Rectal smooth muscle tissue (tissue), 1 donor: ENCODE measurements at regions not wholly inside any gene's neighbourhood (a gene's known extent, or its start where the extent isn't known, plus 50 kb on each side); places are given as distances from the start of the nearest gene placed in this dataset.
A peak's percentile ranks its signal among the peaks of the same experiment; 100 is the strongest.

Source experiments
- H3K27ac ChIP-seq: one replicate; pipeline ENCODE4 v1.7.0; 2013; ENCODE audit warnings: low read depth, low read length, inconsistent platforms
- H3K27me3 ChIP-seq: one replicate; pipeline ENCODE4 v1.7.0; 2013; ENCODE audit warnings: low read length; ENCODE audit not compliant: control insufficient read depth, insufficient read depth
- H3K36me3 ChIP-seq: one replicate; pipeline ENCODE4 v1.7.0; 2013; ENCODE audit warnings: low read length; ENCODE audit not compliant: control insufficient read depth, insufficient read depth
- H3K4me1 ChIP-seq: one replicate; pipeline ENCODE4 v1.7.0; 2013; ENCODE audit warnings: low read length; ENCODE audit not compliant: control insufficient read depth, insufficient read depth
- H3K4me3 ChIP-seq: one replicate; pipeline ENCODE4 v1.7.0; 2013; ENCODE audit warnings: low read length
- H3K9ac ChIP-seq: one replicate; pipeline ENCODE4 v1.7.0; 2013; ENCODE audit warnings: low read length

GRCh38 chr6:14635934-14636591 is 518.5 kb downstream of the CD83 start:
- Histone ChIP-seq H3K27me3 (no peaks in the 10 kb centered on the region), H3K4me3 (no peak overlapping the region), H3K27ac (no peak overlapping the region), H3K36me3 (no peaks in the 10 kb centered on the region), H3K9ac (no peak overlapping the region), H3K4me1 (peaks cover 8% of the 10 kb centered on the region)

- H3K27me3 ChIP-seq = no peaks in the 10 kb centered on the region
- H3K4me3 ChIP-seq = peak overlapping the region; percentile 38
- no peak overlapping the region for H3K27ac ChIP-seq
- H3K9ac ChIP-seq = no peak overlapping the region
- peaks cover 8% of the 10 kb centered on the region for H3K4me1 ChIP-seq
- no peaks in the 10 kb centered on the region for H3K36me3 ChIP-seq
These were observed 520.9 kb downstream of the CD83 start for GRCh38 chr6:14638435-14638905.

- no peak overlapping the region for H3K27ac ChIP-seq
- H3K4me1 ChIP-seq = peaks cover 8% of the 10 kb centered on the region
- peak overlapping the region; percentile 38 for H3K4me3 ChIP-seq
- no peak overlapping the region for H3K9ac ChIP-seq
- H3K36me3 ChIP-seq = no peaks in the 10 kb centered on the region
- H3K27me3 ChIP-seq = no peaks in the 10 kb centered on the region
These were observed 521.6 kb downstream of the CD83 start for GRCh38 chr6:14638906-14639761.

- Histone ChIP-seq H3K4me1 (peaks cover 8% of the 10 kb centered on the region), H3K4me3 (no peak overlapping the region), H3K27ac (no peak overlapping the region), H3K9ac (no peak overlapping the region), H3K27me3 (no peaks in the 10 kb centered on the region), H3K36me3 (no peaks in the 10 kb centered on the region)
These were observed 522.5 kb downstream of the CD83 start for GRCh38 chr6:14639983-14640599.

GRCh38 chr6:14640631-14641030 is 523.1 kb downstream of the CD83 start:
- H3K9ac ChIP-seq = no peak overlapping the region
- no peaks in the 10 kb centered on the region for H3K27me3 ChIP-seq
- H3K4me3 ChIP-seq = no peak overlapping the region
- H3K4me1 ChIP-seq = peaks cover 8% of the 10 kb centered on the region
- no peak overlapping the region for H3K27ac ChIP-seq
- no peaks in the 10 kb centered on the region for H3K36me3 ChIP-seq

GRCh38 chr6:14641423-14642135 is 524.0 kb downstream of the CD83 start:
- H3K27ac ChIP-seq = no peak overlapping the region

GRCh38 chr6:14642136-14642505 is 524.5 kb downstream of the CD83 start:
- Histone ChIP-seq H3K4me1 (peaks cover 8% of the 10 kb centered on the region), H3K36me3 (no peaks in the 10 kb centered on the region), H3K27me3 (no peaks in the 10 kb centered on the region), H3K27ac (no peak overlapping the region), H3K9ac (no peak overlapping the region), H3K4me3 (no peak overlapping the region)

More at GRCh38 chr6:14641423-14642135, 524.0 kb downstream of the CD83 start:
- Histone ChIP-seq H3K36me3 (no peaks in the 10 kb centered on the region), H3K27me3 (no peaks in the 10 kb centered on the region), H3K4me3 (no peak overlapping the region), H3K4me1 (peaks cover 8% of the 10 kb centered on the region), H3K9ac (no peak overlapping the region)

GRCh38 chr6:14642842-14643241 is 525.3 kb downstream of the CD83 start:
- peaks cover 8% of the 10 kb centered on the region for H3K4me1 ChIP-seq
- H3K27ac ChIP-seq = no peak overlapping the region
- no peak overlapping the region for H3K4me3 ChIP-seq
- H3K9ac ChIP-seq = no peak overlapping the region
- no peaks in the 10 kb centered on the region for H3K27me3 ChIP-seq
- H3K36me3 ChIP-seq = no peaks in the 10 kb centered on the region

- peaks cover under 1% of the 10 kb centered on the region for H3K4me1 ChIP-seq
- H3K9ac ChIP-seq = no peak overlapping the region
- H3K36me3 ChIP-seq = no peaks in the 10 kb centered on the region
- H3K27me3 ChIP-seq = no peaks in the 10 kb centered on the region
- H3K4me3 ChIP-seq = no peak overlapping the region
- no peak overlapping the region for H3K27ac ChIP-seq
These were observed 526.8 kb downstream of the CD83 start for GRCh38 chr6:14644381-14644780.

GRCh38 chr6:14645221-14645620 is 527.6 kb downstream of the CD83 start:
- Histone ChIP-seq H3K27me3 (no peaks in the 10 kb centered on the region), H3K36me3 (no peaks in the 10 kb centered on the region), H3K4me1 (no peaks in the 10 kb centered on the region), H3K9ac (no peak overlapping the region), H3K4me3 (no peak overlapping the region), H3K27ac (no peak overlapping the region)

- Histone ChIP-seq H3K27ac (no peak overlapping the region), H3K27me3 (no peaks in the 10 kb centered on the region), H3K9ac (no peak overlapping the region), H3K4me1 (no peaks in the 10 kb centered on the region), H3K4me3 (no peak overlapping the region), H3K36me3 (no peaks in the 10 kb centered on the region)
These were observed 528.3 kb downstream of the CD83 start for GRCh38 chr6:14645841-14646240.

- Histone ChIP-seq H3K9ac (no peak overlapping the region), H3K27me3 (no peaks in the 10 kb centered on the region), H3K27ac (no peak overlapping the region), H3K4me3 (no peak overlapping the region), H3K36me3 (no peaks in the 10 kb centered on the region), H3K4me1 (no peaks in the 10 kb centered on the region)
These were observed 528.8 kb downstream of the CD83 start for GRCh38 chr6:14646371-14646770.
